Prostate gland (tissue), 2 donors: ENCODE measurements at regions not wholly inside any gene's neighbourhood (a gene's known extent, or its start where the extent isn't known, plus 50 kb on each side); places are given as distances from the start of the nearest gene placed in this dataset.

Experiments used
- DNase-seq: peaks from one replicate; pipeline ENCODE4 v3.0.0-alpha.2; 2019; ENCODE audit warnings: low spot score
- H3K27ac ChIP-seq, 2 donors: fragments of 200-600 bp; sonication (generic); 2 replicates each; pipeline ENCODE4 v1.5.1; 2017 to 2019
- H3K27me3 ChIP-seq: fragments of 200-600 bp; sonication (generic); replicated peaks from 2 replicates; pipeline ENCODE4 v1.5.1; 2019; ENCODE audit not compliant: insufficient read depth
- H3K36me3 ChIP-seq, 2 donors: fragments of 200-600 bp; sonication (generic); 1 replicate in 1 of 2; 2 replicates in 1 of 2; pipeline versions ENCODE4 v1.5.1 to v1.8.1; 2017 to 2019
- H3K4me1 ChIP-seq: fragments of 200-600 bp; sonication (generic); replicated peaks from 2 replicates; pipeline ENCODE4 v1.5.1; 2019
- H3K4me3 ChIP-seq, 2 donors: fragments of 200-600 bp; sonication (generic); 2 replicates each; pipeline ENCODE4 v1.5.1; 2017 to 2019
- H3K9me3 ChIP-seq: fragments of 200-600 bp; sonication (generic); 2 replicates; pipeline ENCODE4 v1.5.1; 2017
- CTCF ChIP-seq, 4 experiments: fragments of 200-600 bp in 2 of 4; fragments of 450-650 bp in 2 of 4; sonication (generic) in 2 of 4; IDR thresholded peaks; 1 replicate in 3 of 4; 2 replicates in 1 of 4; pipeline ENCODE4 v1.5.1; 2016 to 2019; ENCODE audit warnings: antibody characterized with exemption in 4 of 4, mild to moderate bottlenecking in 2 of 4, moderate library complexity in 2 of 4
- POLR2A ChIP-seq: fragments of 450-650 bp; IDR thresholded peaks from one replicate; pipeline ENCODE4 v1.6.1; 2016; ENCODE audit warnings: antibody characterized with exemption, mild to moderate bottlenecking
- POLR2AphosphoS5 ChIP-seq: sonication (generic); formaldehyde crosslinking; IDR thresholded peaks from one replicate; pipeline ENCODE4 v1.6.1; 2017; ENCODE audit warnings: antibody characterized with exemption
- WGBS: methylation state at CpG from one replicate; pipeline ENCODE4 v1.1.5; 2018; 5-methylcytosine and 5-hydroxymethylcytosine counted together
- intact Hi-C: fragments of 100-400 bp; cut with DNase I; formaldehyde crosslinking; loops from one replicate; pipeline ENCODE4 v1.14.2; 2022

- H3K9me3 ChIP-seq = no peaks in the 10 kb centered on the region
- H3K4me1 ChIP-seq = no peaks in the 10 kb centered on the region
- no peaks in the 10 kb centered on the region for H3K27me3 ChIP-seq
- no peak overlapping the region for H3K4me3 ChIP-seq
- H3K36me3 ChIP-seq = no peaks in the 10 kb centered on the region
- intact Hi-C loops = no loop called here
- WGBS = 67% methylated on average over 1 of the region's 1 CpG
- no peak for DNase-seq
- TF ChIP-seq POLR2A (no peak), CTCF (IDR thresholded peaks at IDR 0.05) (no peak), POLR2AphosphoS5 (no peak)
- no peak overlapping the region for H3K27ac ChIP-seq
Observed at GRCh38 chr3:103712320-103713008, 1277.6 kb downstream of the ZPLD1 start.

- Histone ChIP-seq H3K27ac (no peak overlapping the region), H3K27me3 (no peaks in the 10 kb centered on the region), H3K36me3 (no peaks in the 10 kb centered on the region), H3K9me3 (no peaks in the 10 kb centered on the region), H3K4me3 (no peak overlapping the region), H3K4me1 (no peaks in the 10 kb centered on the region)
- no peak for DNase-seq
- intact Hi-C loops = no loop called here
- 71% methylated on average over 3 of the region's 3 CpGs for whole genome bisulfite sequencing
- TF ChIP-seq POLR2AphosphoS5 (no peak), CTCF (IDR thresholded peaks at IDR 0.05) (no peak), POLR2A (no peak)
Observed at GRCh38 chr3:103729547-103729946, 1294.7 kb downstream of the ZPLD1 start.

GRCh38 chr3:103730744-103731143 lies 1295.9 kb downstream of the ZPLD1 start:
- Histone ChIP-seq H3K4me3 (no peak overlapping the region), H3K27me3 (no peaks in the 10 kb centered on the region), H3K4me1 (no peaks in the 10 kb centered on the region), H3K27ac (no peak overlapping the region), H3K9me3 (no peaks in the 10 kb centered on the region), H3K36me3 (no peaks in the 10 kb centered on the region)
- DNase-seq = no peak
- intact Hi-C loops = no loop called here
- 55% methylated on average over 3 of the region's 3 CpGs for WGBS
- TF ChIP-seq POLR2A (no peak), CTCF (IDR thresholded peaks at IDR 0.05) (no peak), POLR2AphosphoS5 (no peak)

GRCh38 chr3:103752986-103753385 lies 1318.2 kb downstream of the ZPLD1 start:
- H3K4me1 ChIP-seq = no peaks in the 10 kb centered on the region
- no peak overlapping the region for H3K27ac ChIP-seq
- H3K36me3 ChIP-seq = no peaks in the 10 kb centered on the region
- TF ChIP-seq CTCF (IDR thresholded peaks at IDR 0.05) = no peak
- TF ChIP-seq POLR2AphosphoS5 = no peak
- no peaks in the 10 kb centered on the region for H3K9me3 ChIP-seq
- no peaks in the 10 kb centered on the region for H3K27me3 ChIP-seq
- no peak for DNase-seq
- intact Hi-C loops = no loop called here
- no peak overlapping the region for H3K4me3 ChIP-seq

- H3K4me3 ChIP-seq = no peak overlapping the region
- DNase-seq = no peak
- H3K27me3 ChIP-seq = no peaks in the 10 kb centered on the region
- H3K4me1 ChIP-seq = no peaks in the 10 kb centered on the region
- no peaks in the 10 kb centered on the region for H3K36me3 ChIP-seq
- H3K27ac ChIP-seq = no peak overlapping the region
- H3K9me3 ChIP-seq = no peaks in the 10 kb centered on the region
- intact Hi-C loops = no loop called here
- TF ChIP-seq POLR2AphosphoS5 = no peak
- 89% methylated on average over 12 of the region's 12 CpGs for WGBS
Observed at GRCh38 chr3:103767635-103768034, 1332.8 kb downstream of the ZPLD1 start.
